ENCODE measurements at regions not wholly inside any gene's neighbourhood (a gene's known extent, or its start where the extent isn't known, plus 50 kb on each side); places are given as distances from the start of the nearest gene placed in this dataset.

- no peak for TF ChIP-seq EZH2phosphoT487 (IDR thresholded peaks at IDR 0.05; ENCODE audit: borderline replicate concordance, low read length)
- TF ChIP-seq CTCF (IDR thresholded peaks at IDR 0.05; ENCODE audit: low read depth, low read length, poor library complexity, severe bottlenecking): no peak
- H3K36me3 ChIP-seq (ENCODE audit: control insufficient read depth, low read length): no peaks in the 10 kb centered on the region
- 0 out of 2 replicates have a peak, but pooled peaks cover 3% of the 10 kb centered on the region for H3K27me3 ChIP-seq (ENCODE audit: control insufficient read depth, low read length)
- no peaks in the 10 kb centered on the region for H3K9me2 ChIP-seq (replicated peaks; ENCODE audit: control insufficient read depth, low read length)
- H3K27ac ChIP-seq (ENCODE audit: low read depth, low read length): no peak overlapping the region
- H3F3A ChIP-seq (ENCODE audit: control insufficient read depth, insufficient read depth): no peaks in the 10 kb centered on the region
- no peaks in the 10 kb centered on the region for H3K79me2 ChIP-seq (ENCODE audit: control insufficient read depth, low read length)
- H3K9me3 ChIP-seq (ENCODE audit: control insufficient read depth, insufficient read depth, low read length): no peaks in the 10 kb centered on the region
- no peak overlapping the region for H3K4me2 ChIP-seq (ENCODE audit: low read length)
- no peak overlapping the region for H3K4me3 ChIP-seq (ENCODE audit: low read length)
- H4K20me1 ChIP-seq (ENCODE audit: control insufficient read depth, insufficient read depth, low read depth, low read length): no peaks in the 10 kb centered on the region
- H3K4me1 ChIP-seq (ENCODE audit: control insufficient read depth, low read length): no peaks in the 10 kb centered on the region
Observed at GRCh38 chr10:120738658-120739057, 112.5 kb upstream of the WDR11 start.

- no peak for TF ChIP-seq CTCF (IDR thresholded peaks at IDR 0.05; ENCODE audit: low read depth, low read length, poor library complexity, severe bottlenecking)
- TF ChIP-seq EZH2phosphoT487 (IDR thresholded peaks at IDR 0.05; ENCODE audit: borderline replicate concordance, low read length): no peak
- Histone ChIP-seq H3K9me2 (replicated peaks; ENCODE audit: control insufficient read depth, low read length) (no peaks in the 10 kb centered on the region), H3K9me3 (ENCODE audit: control insufficient read depth, insufficient read depth, low read length) (no peaks in the 10 kb centered on the region), H3K27ac (ENCODE audit: low read depth, low read length) (no peak overlapping the region), H3K79me2 (ENCODE audit: control insufficient read depth, low read length) (no peaks in the 10 kb centered on the region), H3K27me3 (ENCODE audit: control insufficient read depth, low read length) (0 out of 2 replicates have a peak, but pooled peaks cover 3% of the 10 kb centered on the region), H3K4me2 (ENCODE audit: low read length) (no peak overlapping the region), H3K36me3 (ENCODE audit: control insufficient read depth, low read length) (no peaks in the 10 kb centered on the region), H3K4me3 (ENCODE audit: low read length) (no peak overlapping the region), H4K20me1 (ENCODE audit: control insufficient read depth, insufficient read depth, low read depth, low read length) (no peaks in the 10 kb centered on the region), H3F3A (ENCODE audit: control insufficient read depth, insufficient read depth) (no peaks in the 10 kb centered on the region), H3K4me1 (ENCODE audit: control insufficient read depth, low read length) (no peaks in the 10 kb centered on the region)
Observed at GRCh38 chr10:120741396-120741795, 109.8 kb upstream of the WDR11 start.

GRCh38 chr10:120742373-120742772 lies 108.8 kb upstream of the WDR11 start:
- TF ChIP-seq CTCF (IDR thresholded peaks at IDR 0.05; ENCODE audit: low read depth, low read length, poor library complexity, severe bottlenecking) (no peak), EZH2phosphoT487 (IDR thresholded peaks at IDR 0.05; ENCODE audit: borderline replicate concordance, low read length) (no peak)
- H3K27me3 ChIP-seq (ENCODE audit: control insufficient read depth, low read length): 0 out of 2 replicates have a peak, but pooled peaks cover 3% of the 10 kb centered on the region
- no peaks in the 10 kb centered on the region for H3K9me3 ChIP-seq (ENCODE audit: control insufficient read depth, insufficient read depth, low read length)
- H4K20me1 ChIP-seq (ENCODE audit: control insufficient read depth, insufficient read depth, low read depth, low read length): no peaks in the 10 kb centered on the region
- H3K4me1 ChIP-seq (ENCODE audit: control insufficient read depth, low read length): no peaks in the 10 kb centered on the region
- H3K9me2 ChIP-seq (replicated peaks; ENCODE audit: control insufficient read depth, low read length): no peaks in the 10 kb centered on the region
- H3K36me3 ChIP-seq (ENCODE audit: control insufficient read depth, low read length): no peaks in the 10 kb centered on the region
- no peak overlapping the region for H3K27ac ChIP-seq (ENCODE audit: low read depth, low read length)
- no peak overlapping the region for H3K4me3 ChIP-seq (ENCODE audit: low read length)
- H3K4me2 ChIP-seq (ENCODE audit: low read length): no peak overlapping the region
- H3K79me2 ChIP-seq (ENCODE audit: control insufficient read depth, low read length): no peaks in the 10 kb centered on the region
- no peaks in the 10 kb centered on the region for H3F3A ChIP-seq (ENCODE audit: control insufficient read depth, insufficient read depth)

Data from DOHH2 (cell line).